KMS-11 (cell line): ENCODE measurements at regions not wholly inside any gene's neighbourhood (a gene's known extent, or its start where the extent isn't known, plus 50 kb on each side); places are given as distances from the start of the nearest gene placed in this dataset.
"Not testable (repeated sequence)": the region's sequence is repeated elsewhere in the genome, so short reads cannot be mapped to it uniquely, and the experiment has no call there.

ENCODE experiments used
- H2AFZ ChIP-seq: fragments of 200-600 bp; sonication (generic); 2 replicates; pipeline ENCODE4 v1.6.1; 2016; ENCODE audit warnings: antibody characterized with exemption, mixed run types, low read depth
- H3K27ac ChIP-seq: fragments of 200-600 bp; sonication (generic); 2 replicates; pipeline ENCODE4 v1.6.1; 2016; ENCODE audit warnings: mild to moderate bottlenecking, mixed run types
- H3K27me3 ChIP-seq: fragments of 200-600 bp; sonication (generic); 2 replicates; pipeline ENCODE4 v1.6.1; 2017; ENCODE audit warnings: mild to moderate bottlenecking, low read depth, mixed run types, moderate library complexity; ENCODE audit not compliant: insufficient read depth
- H3K36me3 ChIP-seq: fragments of 200-600 bp; sonication (generic); 2 replicates; pipeline ENCODE4 v1.6.1; 2017; ENCODE audit warnings: mild to moderate bottlenecking, mixed run types; ENCODE audit not compliant: insufficient read depth
- H3K4me1 ChIP-seq: fragments of 200-600 bp; sonication (generic); 2 replicates; pipeline ENCODE4 v1.6.1; 2016; ENCODE audit warnings: mild to moderate bottlenecking, low read depth, mixed run types; ENCODE audit not compliant: poor library complexity, severe bottlenecking
- H3K4me2 ChIP-seq: fragments of 200-600 bp; sonication (generic); 2 replicates; pipeline ENCODE4 v1.7.0; 2016; ENCODE audit warnings: mild to moderate bottlenecking, mixed run types
- H3K4me3 ChIP-seq: fragments of 200-600 bp; sonication (generic); IDR thresholded peaks from 2 replicates; pipeline ENCODE4 v1.6.1; 2017; ENCODE audit warnings: low read depth, low read length, mixed read lengths; ENCODE audit not compliant: insufficient read depth
- H3K79me2 ChIP-seq: fragments of 200-600 bp; sonication (generic); 2 replicates; pipeline ENCODE4 v1.6.1; 2016; ENCODE audit warnings: low read depth, mixed run types; ENCODE audit not compliant: insufficient read depth
- H3K9ac ChIP-seq: fragments of 200-600 bp; sonication (generic); 2 replicates; pipeline ENCODE4 v1.6.1; 2016; ENCODE audit warnings: mild to moderate bottlenecking, mixed run types
- H4K20me1 ChIP-seq: fragments of 200-600 bp; sonication (generic); 2 replicates; pipeline ENCODE4 v1.6.1; 2016; ENCODE audit warnings: mild to moderate bottlenecking, mixed run types; ENCODE audit not compliant: insufficient read depth
- CTCF ChIP-seq: fragments of 200-600 bp; sonication (generic); conservative IDR thresholded peaks from 2 replicates; pipeline ENCODE4 v1.6.1; 2017; ENCODE audit warnings: low read depth, mild to moderate bottlenecking, antibody characterized with exemption, low read length, moderate library complexity, mixed read lengths

GRCh38 chr16:29261427-29262248, 144.9 kb downstream of the NPIPB11 start:
- H3K27me3 ChIP-seq: peaks cover 66% of the 10 kb centered on the region
- not testable (repeated sequence) for H3K79me2 ChIP-seq, H2AFZ ChIP-seq, H3K4me3 ChIP-seq, H3K36me3 ChIP-seq, H3K9ac ChIP-seq, H3K4me2 ChIP-seq, H4K20me1 ChIP-seq, H3K4me1 ChIP-seq, H3K27ac ChIP-seq

- H4K20me1 ChIP-seq, H3K27ac ChIP-seq, H3K36me3 ChIP-seq, H2AFZ ChIP-seq, H3K4me2 ChIP-seq, H3K4me3 ChIP-seq, H3K4me1 ChIP-seq, H3K9ac ChIP-seq, H3K79me2 ChIP-seq: not testable (repeated sequence)
- H3K27me3 ChIP-seq: peaks cover 74% of the 10 kb centered on the region
These were observed 145.7 kb downstream of the NPIPB11 start for GRCh38 chr16:29260683-29261426.

GRCh38 chr16:29259635-29260457, 146.7 kb downstream of the NPIPB11 start:
- not testable (repeated sequence) for H3K9ac ChIP-seq, H3K79me2 ChIP-seq, H3K4me2 ChIP-seq, H3K36me3 ChIP-seq, H3K4me3 ChIP-seq, H3K4me1 ChIP-seq, H2AFZ ChIP-seq, H3K27ac ChIP-seq, H4K20me1 ChIP-seq
- peaks cover 77% of the 10 kb centered on the region for H3K27me3 ChIP-seq

- not testable (repeated sequence) for H4K20me1 ChIP-seq, H3K36me3 ChIP-seq, H3K9ac ChIP-seq, H2AFZ ChIP-seq, H3K4me2 ChIP-seq, H3K4me3 ChIP-seq, H3K79me2 ChIP-seq, H3K4me1 ChIP-seq, H3K27ac ChIP-seq
- H3K27me3 ChIP-seq: peaks cover 77% of the 10 kb centered on the region
These were observed 147.4 kb downstream of the NPIPB11 start for GRCh38 chr16:29258946-29259634.

GRCh38 chr16:29257419-29258336, 148.8 kb downstream of the NPIPB11 start:
- peaks cover 77% of the 10 kb centered on the region for H3K27me3 ChIP-seq
- not testable (repeated sequence) for H3K4me2 ChIP-seq, H3K4me1 ChIP-seq, H3K27ac ChIP-seq, H3K9ac ChIP-seq, H3K36me3 ChIP-seq, H3K4me3 ChIP-seq, H2AFZ ChIP-seq, H3K79me2 ChIP-seq, H4K20me1 ChIP-seq

- TF ChIP-seq CTCF: no peak
- no peak overlapping the region for H3K4me3 ChIP-seq
- H3K4me1 ChIP-seq: no peaks in the 10 kb centered on the region
- no peaks in the 10 kb centered on the region for H3K79me2 ChIP-seq
- H3K27me3 ChIP-seq: peaks cover 85% of the 10 kb centered on the region
- no peak overlapping the region for H2AFZ ChIP-seq
- no peaks in the 10 kb centered on the region for H4K20me1 ChIP-seq
- no peaks in the 10 kb centered on the region for H3K36me3 ChIP-seq
- H3K4me2 ChIP-seq: no peak overlapping the region
- no peak overlapping the region for H3K27ac ChIP-seq
- H3K9ac ChIP-seq: no peak overlapping the region
These were observed 150.0 kb downstream of the NPIPB11 start for GRCh38 chr16:29256501-29256981.

- not testable (repeated sequence) for H3K27ac ChIP-seq, H4K20me1 ChIP-seq, H2AFZ ChIP-seq, H3K36me3 ChIP-seq, H3K4me1 ChIP-seq, H3K9ac ChIP-seq, H3K4me3 ChIP-seq, H3K79me2 ChIP-seq, H3K4me2 ChIP-seq
- H3K27me3 ChIP-seq: peaks cover 86% of the 10 kb centered on the region
These were observed 150.6 kb downstream of the NPIPB11 start for GRCh38 chr16:29255957-29256356.

- not testable (repeated sequence) for H3K4me2 ChIP-seq, H3K36me3 ChIP-seq, H4K20me1 ChIP-seq, H3K79me2 ChIP-seq, H3K4me1 ChIP-seq, H2AFZ ChIP-seq, H3K9ac ChIP-seq, H3K27ac ChIP-seq, H3K4me3 ChIP-seq
- H3K27me3 ChIP-seq: peaks cover 87% of the 10 kb centered on the region
These were observed 151.1 kb downstream of the NPIPB11 start for GRCh38 chr16:29255496-29255796.
